Endothelial cell of umbilical vein (primary cell): ENCODE measurements at regions not wholly inside any gene's neighbourhood (a gene's known extent, or its start where the extent isn't known, plus 50 kb on each side); places are given as distances from the start of the nearest gene placed in this dataset.
A peak's percentile ranks its signal among the peaks of the same experiment; 100 is the strongest.

Experiments used
- EZH2 ChIP-seq: IDR thresholded peaks from 2 replicates; pipeline ENCODE4 v1.6.1; 2012; ENCODE audit warnings: borderline replicate concordance, low read depth, mild to moderate bottlenecking, moderate library complexity, low read length, inconsistent platforms; ENCODE audit not compliant: severe bottlenecking
- FOS ChIP-seq: IDR thresholded peaks from 2 replicates; pipeline ENCODE4 v1.6.1; 2011; ENCODE audit warnings: mild to moderate bottlenecking, low read length, moderate library complexity, borderline replicate concordance; ENCODE audit not compliant: insufficient read depth
- POLR2A ChIP-seq: IDR thresholded peaks from 2 replicates; pipeline ENCODE4 v1.6.1; 2012; ENCODE audit warnings: low read depth, mild to moderate bottlenecking, control low read depth, low read length
- TF ChIP-seq, protein P1 (sequence below), 2 donors: IDR thresholded peaks; 1 replicate in 1 of 2; 2 replicates in 1 of 2; pipeline ENCODE4 v1.5.1; 2011; ENCODE audit warnings: low read length in 2 of 2, mild to moderate bottlenecking in 2 of 2, moderate library complexity in 2 of 2, control low read depth in 1 of 2, inconsistent platforms in 1 of 2, low read depth in 1 of 2; ENCODE audit not compliant: insufficient read depth in 1 of 2; ENCODE audit errors: extremely low read depth in 1 of 2
- TF ChIP-seq, protein P2 (sequence below): IDR thresholded peaks from 2 replicates; pipeline ENCODE4 v1.6.1; 2011; ENCODE audit not compliant: insufficient read depth, insufficient read length

DNA sequence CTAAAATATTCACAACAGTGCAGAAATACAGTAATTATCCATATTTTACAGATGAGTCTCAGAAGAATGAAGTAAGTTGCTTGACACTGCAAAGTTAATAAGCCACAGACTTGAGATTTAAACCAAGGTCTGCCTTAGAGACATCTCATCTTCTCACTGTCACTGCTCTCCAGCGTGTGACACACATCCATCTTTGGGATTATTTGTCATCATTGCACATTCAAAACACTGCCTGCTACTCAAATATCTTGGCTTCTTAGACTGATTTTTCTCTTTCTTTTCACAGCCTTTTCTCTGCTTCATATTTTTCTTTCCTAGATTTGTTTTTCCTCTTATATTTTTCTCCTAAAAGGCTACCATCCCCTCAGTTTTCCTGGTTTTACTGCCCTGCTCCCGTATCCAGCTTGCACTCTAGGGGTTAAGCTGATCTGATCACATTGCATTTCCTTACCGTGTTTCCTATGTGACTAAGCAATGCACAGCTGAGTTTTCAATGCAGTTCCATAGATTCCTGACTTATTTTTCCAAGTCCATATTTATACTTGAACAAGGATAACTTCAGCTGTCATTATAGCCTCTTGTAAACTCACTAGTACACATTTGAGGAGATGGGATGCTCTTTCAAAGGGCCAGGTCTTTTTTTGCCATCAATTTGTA lies 353.0 kb downstream of the PLK2 start:
- TF ChIP-seq, protein P1, sequence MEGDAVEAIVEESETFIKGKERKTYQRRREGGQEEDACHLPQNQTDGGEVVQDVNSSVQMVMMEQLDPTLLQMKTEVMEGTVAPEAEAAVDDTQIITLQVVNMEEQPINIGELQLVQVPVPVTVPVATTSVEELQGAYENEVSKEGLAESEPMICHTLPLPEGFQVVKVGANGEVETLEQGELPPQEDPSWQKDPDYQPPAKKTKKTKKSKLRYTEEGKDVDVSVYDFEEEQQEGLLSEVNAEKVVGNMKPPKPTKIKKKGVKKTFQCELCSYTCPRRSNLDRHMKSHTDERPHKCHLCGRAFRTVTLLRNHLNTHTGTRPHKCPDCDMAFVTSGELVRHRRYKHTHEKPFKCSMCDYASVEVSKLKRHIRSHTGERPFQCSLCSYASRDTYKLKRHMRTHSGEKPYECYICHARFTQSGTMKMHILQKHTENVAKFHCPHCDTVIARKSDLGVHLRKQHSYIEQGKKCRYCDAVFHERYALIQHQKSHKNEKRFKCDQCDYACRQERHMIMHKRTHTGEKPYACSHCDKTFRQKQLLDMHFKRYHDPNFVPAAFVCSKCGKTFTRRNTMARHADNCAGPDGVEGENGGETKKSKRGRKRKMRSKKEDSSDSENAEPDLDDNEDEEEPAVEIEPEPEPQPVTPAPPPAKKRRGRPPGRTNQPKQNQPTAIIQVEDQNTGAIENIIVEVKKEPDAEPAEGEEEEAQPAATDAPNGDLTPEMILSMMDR (IDR thresholded peaks at IDR 0.05; ENCODE audit: extremely low read depth in 1 of 2, insufficient read depth in 1 of 2, low read depth in 1 of 2, low read length in 2 of 2), result no peak
- no peak for TF ChIP-seq EZH2
- no peak for TF ChIP-seq POLR2A
- TF ChIP-seq FOS, result peak; percentile 13
- TF ChIP-seq, protein P2, sequence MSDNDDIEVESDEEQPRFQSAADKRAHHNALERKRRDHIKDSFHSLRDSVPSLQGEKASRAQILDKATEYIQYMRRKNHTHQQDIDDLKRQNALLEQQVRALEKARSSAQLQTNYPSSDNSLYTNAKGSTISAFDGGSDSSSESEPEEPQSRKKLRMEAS, result no peak
